ENCODE measurements at regions not wholly inside any gene's neighbourhood (a gene's known extent, or its start where the extent isn't known, plus 50 kb on each side); places are given as distances from the start of the nearest gene placed in this dataset.

GRCh38 chr18:55166260-55166598 lies 207.0 kb upstream of the CCDC68 start:
- DNase-seq (no peak), ATAC-seq (no peak)
- Histone ChIP-seq H3K9me3 (no peaks in the 10 kb centered on the region), H3K4me3 (no peak overlapping the region), H3K4me1 (ENCODE audit: low read depth) (no peaks in the 10 kb centered on the region), H3K36me3 (ENCODE audit: low read depth) (no peaks in the 10 kb centered on the region)
- intact Hi-C loops (cut with DNase I, micrococcal nuclease) = no loop called here
- no peak for TF ChIP-seq CTCF (IDR thresholded peaks at IDR 0.05)

- no peak overlapping the region for H3K4me3 ChIP-seq
- no peaks in the 10 kb centered on the region for H3K36me3 ChIP-seq (ENCODE audit: low read depth)
- H3K4me1 ChIP-seq (ENCODE audit: low read depth) = no peaks in the 10 kb centered on the region
- H3K9me3 ChIP-seq = no peaks in the 10 kb centered on the region
- intact Hi-C loops (cut with DNase I, micrococcal nuclease) = no loop called here
- DNase-seq (no peak), ATAC-seq (no peak)
- TF ChIP-seq CTCF (IDR thresholded peaks at IDR 0.05) = no peak
Observed at GRCh38 chr18:55163550-55163949, 204.3 kb upstream of the CCDC68 start.

- Histone ChIP-seq H3K4me3 (no peak overlapping the region), H3K4me1 (ENCODE audit: low read depth) (no peaks in the 10 kb centered on the region), H3K9me3 (no peaks in the 10 kb centered on the region), H3K36me3 (ENCODE audit: low read depth) (no peaks in the 10 kb centered on the region)
- TF ChIP-seq CTCF (IDR thresholded peaks at IDR 0.05) = no peak
- intact Hi-C loops (cut with DNase I, micrococcal nuclease) = no loop called here
- no peak for ATAC-seq
- DNase-seq = no peak
Observed at GRCh38 chr18:55161916-55162315, 202.7 kb upstream of the CCDC68 start.

DNA sequence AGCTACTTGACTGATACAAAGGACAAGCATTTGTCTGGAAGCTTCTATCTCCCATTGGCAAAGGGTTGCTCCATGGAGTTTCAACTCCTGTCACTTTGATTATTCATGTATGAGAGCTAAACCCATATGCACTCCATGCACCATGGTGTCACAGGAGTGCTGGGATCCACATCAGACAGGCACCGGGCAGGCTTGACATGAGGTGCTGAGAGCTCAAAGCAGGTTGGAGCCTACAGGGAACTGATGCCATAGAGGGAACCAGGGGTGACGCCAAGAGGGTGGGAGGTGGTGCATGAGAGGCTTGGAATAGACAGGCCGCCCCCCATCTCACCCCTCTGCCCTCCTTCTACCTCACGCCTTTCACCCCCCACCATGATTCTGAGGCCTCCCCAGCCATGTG lies 199.8 kb upstream of the CCDC68 start:
- no peak for DNase-seq
- Histone ChIP-seq H3K9me3 (no peaks in the 10 kb centered on the region), H3K4me3 (no peak overlapping the region), H3K4me1 (ENCODE audit: low read depth) (no peaks in the 10 kb centered on the region), H3K36me3 (ENCODE audit: low read depth) (no peaks in the 10 kb centered on the region)
- no peak for TF ChIP-seq CTCF (IDR thresholded peaks at IDR 0.05)
- intact Hi-C loops (cut with DNase I, micrococcal nuclease) = no loop called here
- ATAC-seq = no peak

DNA sequence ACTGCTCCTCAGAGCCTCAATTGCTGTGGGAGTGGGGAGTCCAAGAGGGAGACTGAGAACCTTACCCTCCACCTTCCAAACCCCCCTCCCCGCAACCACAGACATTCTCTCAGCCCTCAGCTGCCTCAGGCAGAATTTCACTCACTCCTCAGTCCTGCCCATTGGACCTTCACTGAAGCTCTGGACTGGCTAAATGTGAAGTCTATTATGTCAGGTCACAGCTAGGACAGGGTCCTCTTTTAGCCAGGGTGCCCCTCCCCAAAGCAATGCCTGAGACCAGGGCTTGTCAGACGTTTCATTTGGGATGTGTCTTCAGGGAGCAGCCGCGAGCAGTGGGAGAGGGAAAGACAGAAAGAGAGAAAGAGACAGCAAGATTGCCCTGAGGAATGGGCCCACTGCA lies 199.3 kb upstream of the CCDC68 start:
- no peak for DNase-seq
- Histone ChIP-seq H3K9me3 (no peaks in the 10 kb centered on the region), H3K4me1 (ENCODE audit: low read depth) (no peaks in the 10 kb centered on the region), H3K4me3 (no peak overlapping the region), H3K36me3 (ENCODE audit: low read depth) (no peaks in the 10 kb centered on the region)
- no peak for ATAC-seq
- TF ChIP-seq CTCF (IDR thresholded peaks at IDR 0.05) = no peak
- intact Hi-C loops (cut with DNase I, micrococcal nuclease) = no loop called here

GRCh38 chr18:55153346-55153745 lies 194.1 kb upstream of the CCDC68 start:
- H3K36me3 ChIP-seq (ENCODE audit: low read depth) = no peaks in the 10 kb centered on the region
- no peaks in the 10 kb centered on the region for H3K4me1 ChIP-seq (ENCODE audit: low read depth)
- H3K4me3 ChIP-seq = no peak overlapping the region
- DNase-seq (no peak), ATAC-seq (no peak)
- no peak for TF ChIP-seq CTCF (IDR thresholded peaks at IDR 0.05)
- intact Hi-C loops (cut with DNase I, micrococcal nuclease) = no loop called here
- H3K9me3 ChIP-seq = no peaks in the 10 kb centered on the region

Data from mucosa of descending colon (tissue), 3 donors.